HS-27A (cell line): ENCODE measurements at regions not wholly inside any gene's neighbourhood (a gene's known extent, or its start where the extent isn't known, plus 50 kb on each side); places are given as distances from the start of the nearest gene placed in this dataset.

ENCODE experiments used
- DNase-seq: peaks from one replicate; pipeline ENCODE4 v3.0.0-alpha.2; 2012; ENCODE audit warnings: low read depth, missing footprints

- no peak for DNase-seq
Observed at GRCh38 chr19:31979949-31980670, 365.3 kb upstream of the ZNF507 start.

GRCh38 chr19:31980796-31981195, 364.6 kb upstream of the ZNF507 start:
- no peak for DNase-seq

GRCh38 chr19:31981545-31981944, 363.9 kb upstream of the ZNF507 start:
- DNase-seq: no peak

- DNase-seq: no peak
Observed at GRCh38 chr19:31983647-31984046, 361.8 kb upstream of the ZNF507 start.

- no peak for DNase-seq
Observed at GRCh38 chr19:31985001-31985605, 360.3 kb upstream of the ZNF507 start.

GRCh38 chr19:31986951-31987350, 358.5 kb upstream of the ZNF507 start:
- no peak for DNase-seq

GRCh38 chr19:31988256-31988655, 357.2 kb upstream of the ZNF507 start:
- DNase-seq: no peak

- DNase-seq: no peak
Observed at GRCh38 chr19:31991984-31992655, 353.3 kb upstream of the ZNF507 start.

- DNase-seq: no peak
Observed at GRCh38 chr19:31992750-31993149, 352.7 kb upstream of the ZNF507 start.

- no peak for DNase-seq
Observed at GRCh38 chr19:31995546-31995945, 349.9 kb upstream of the ZNF507 start.

GRCh38 chr19:32010071-32010470, 335.3 kb upstream of the ZNF507 start:
- no peak for DNase-seq

- no peak for DNase-seq
Observed at GRCh38 chr19:32012206-32012605, 333.2 kb upstream of the ZNF507 start.

- no peak for DNase-seq
Observed at GRCh38 chr19:32012886-32013631, 332.4 kb upstream of the ZNF507 start.

GRCh38 chr19:32017176-32017953, 328.0 kb upstream of the ZNF507 start:
- DNase-seq: no peak

GRCh38 chr19:32018014-32018413, 327.4 kb upstream of the ZNF507 start:
- no peak for DNase-seq

GRCh38 chr19:32020538-32020937, 324.9 kb upstream of the ZNF507 start:
- no peak for DNase-seq

- no peak for DNase-seq
Observed at GRCh38 chr19:32022044-32022640, 323.3 kb upstream of the ZNF507 start.

GRCh38 chr19:32022731-32023563, 322.5 kb upstream of the ZNF507 start:
- DNase-seq: no peak

- no peak for DNase-seq
Observed at GRCh38 chr19:32023564-32023832, 321.9 kb upstream of the ZNF507 start.

- no peak for DNase-seq
Observed at GRCh38 chr19:32029235-32029634, 316.2 kb upstream of the ZNF507 start.

- DNase-seq: no peak
Observed at GRCh38 chr19:32032561-32032960, 312.8 kb upstream of the ZNF507 start.
